ENCODE measurements at regions not wholly inside any gene's neighbourhood (a gene's known extent, or its start where the extent isn't known, plus 50 kb on each side); places are given as distances from the start of the nearest gene placed in this dataset.
"Not testable (repeated sequence)": the region's sequence is repeated elsewhere in the genome, so short reads cannot be mapped to it uniquely, and the experiment has no call there.

DNA sequence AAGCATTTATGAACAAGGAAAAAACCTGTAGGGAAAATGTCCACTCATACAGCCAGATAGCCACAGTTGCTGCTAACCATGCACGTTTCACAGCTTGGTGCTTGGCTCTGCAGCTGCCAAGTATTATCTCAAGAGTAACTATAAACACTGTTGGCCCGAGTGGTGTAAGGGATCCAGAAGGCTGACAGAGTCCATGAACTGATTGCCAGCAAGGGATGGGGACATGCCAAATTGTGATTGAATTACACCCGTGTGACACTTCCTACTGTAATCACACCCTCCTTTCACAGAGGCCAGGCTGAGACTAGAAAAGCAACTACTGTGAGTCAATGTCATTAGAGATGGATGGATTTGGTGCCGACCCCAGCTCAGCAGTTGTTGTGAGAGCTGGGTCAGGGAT lies 223.9 kb upstream of the ANKRD50 start:
- no peak for DNase-seq

DNA sequence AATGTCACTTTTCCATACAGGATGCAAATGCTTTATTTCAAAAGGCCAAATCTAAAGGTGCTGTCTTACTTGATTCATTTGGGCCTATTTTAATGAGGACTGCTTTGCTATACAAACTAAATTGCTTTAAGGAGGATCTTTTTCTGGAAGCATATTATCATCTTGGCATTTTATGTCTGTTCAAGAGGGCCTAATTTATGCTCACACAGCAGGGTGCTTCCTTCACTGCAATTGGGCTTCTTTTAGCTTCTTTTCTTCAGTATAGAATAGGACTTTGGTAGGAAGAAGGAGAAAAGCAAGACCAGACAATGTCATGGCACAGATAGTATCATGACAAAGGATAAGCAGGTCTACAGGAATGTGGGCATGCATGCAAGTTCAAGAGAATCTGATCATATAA lies 222.4 kb upstream of the ANKRD50 start:
- no peak for DNase-seq

DNA sequence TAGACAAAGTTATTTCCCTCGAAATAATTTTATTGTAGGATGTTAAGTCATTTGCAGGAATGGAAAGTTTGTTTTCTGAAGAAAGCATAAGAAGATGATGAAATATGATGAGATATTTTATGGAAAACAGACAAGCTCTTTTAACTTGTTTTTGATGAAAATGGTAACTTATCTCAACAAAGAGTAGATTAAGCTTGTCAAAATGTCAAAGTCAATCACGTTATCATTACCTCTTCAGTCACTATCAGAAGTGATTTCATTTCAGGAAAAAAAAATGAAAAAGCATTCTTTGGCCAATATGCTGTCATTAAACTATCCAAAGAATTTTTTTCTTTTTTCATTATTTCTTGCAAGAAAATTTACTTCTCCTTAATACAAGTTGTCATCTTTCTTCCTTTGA lies 221.0 kb upstream of the ANKRD50 start:
- DNase-seq, result no peak

- DNase-seq, result no peak
Measured at GRCh38 chr4:124932447-124932846, 219.9 kb upstream of the ANKRD50 start.

GRCh38 chr4:124931050-124931449 lies 218.5 kb upstream of the ANKRD50 start:
- DNase-seq, result no peak

GRCh38 chr4:124922748-124923147 lies 210.2 kb upstream of the ANKRD50 start:
- DNase-seq, result not testable (repeated sequence)

DNA sequence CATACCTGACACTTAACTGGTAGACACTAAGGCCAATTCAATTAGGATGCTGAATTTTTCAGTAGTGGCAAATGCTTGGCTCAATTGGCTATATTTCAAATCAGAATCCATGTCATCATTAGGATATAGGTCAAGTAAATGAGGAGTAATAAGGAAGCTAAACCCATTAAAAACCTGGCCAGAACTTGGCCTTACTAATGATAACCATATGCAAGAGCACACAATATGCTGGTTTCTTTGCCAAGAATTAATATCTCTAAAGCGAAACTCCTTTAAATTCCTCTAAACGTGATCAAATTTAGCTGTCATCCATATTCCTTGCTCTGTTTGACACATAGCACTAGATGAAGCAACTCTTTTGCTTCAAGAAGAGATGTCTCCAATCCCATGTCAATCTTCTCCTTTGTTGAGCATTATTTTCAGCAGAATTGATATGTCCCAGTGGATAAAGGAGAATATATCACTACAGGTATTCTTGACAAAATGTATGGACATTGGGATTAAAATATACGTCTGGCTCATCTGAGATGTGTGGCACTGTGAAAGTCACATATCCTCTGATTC lies 206.1 kb upstream of the ANKRD50 start:
- DNase-seq, result no peak

DNA sequence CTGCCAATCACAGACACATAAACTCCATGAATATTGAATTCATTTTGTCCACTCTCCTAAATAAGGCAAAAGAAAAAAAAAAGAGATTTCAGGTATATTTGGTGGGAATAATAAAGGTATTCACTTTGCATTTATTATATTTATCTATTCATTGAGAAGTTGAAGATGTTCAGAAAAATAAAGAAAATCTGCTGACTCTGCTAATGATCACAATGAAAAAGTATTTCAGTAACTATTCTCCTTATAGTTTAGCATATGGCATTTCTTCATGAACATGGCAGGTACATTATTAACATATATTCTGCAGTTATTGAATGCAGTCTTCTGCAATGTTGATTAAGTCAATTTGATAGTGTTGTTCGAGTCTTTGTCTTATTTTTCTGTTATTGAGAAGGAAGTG lies 202.5 kb upstream of the ANKRD50 start:
- no peak for DNase-seq

DNA sequence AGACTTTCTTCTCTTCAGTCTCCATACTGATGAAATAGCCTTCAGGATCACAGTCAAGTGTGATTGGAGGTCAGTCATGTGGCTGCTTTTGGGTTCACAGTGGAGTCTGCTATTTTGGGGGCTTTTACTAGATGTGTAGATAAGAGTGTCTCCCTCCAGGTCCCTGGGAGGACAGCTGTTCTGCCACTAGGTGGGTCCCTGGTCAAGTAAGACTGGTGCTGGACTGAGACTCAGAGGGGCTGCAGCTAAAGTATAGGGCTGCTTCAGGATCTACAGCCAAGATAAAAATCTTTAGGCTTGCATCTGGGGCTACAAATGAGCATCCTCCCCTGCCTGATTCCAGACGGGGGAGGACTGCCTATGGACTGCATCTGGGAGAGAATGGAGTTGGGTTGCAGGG lies 200.7 kb upstream of the ANKRD50 start:
- no peak for DNase-seq

DNA sequence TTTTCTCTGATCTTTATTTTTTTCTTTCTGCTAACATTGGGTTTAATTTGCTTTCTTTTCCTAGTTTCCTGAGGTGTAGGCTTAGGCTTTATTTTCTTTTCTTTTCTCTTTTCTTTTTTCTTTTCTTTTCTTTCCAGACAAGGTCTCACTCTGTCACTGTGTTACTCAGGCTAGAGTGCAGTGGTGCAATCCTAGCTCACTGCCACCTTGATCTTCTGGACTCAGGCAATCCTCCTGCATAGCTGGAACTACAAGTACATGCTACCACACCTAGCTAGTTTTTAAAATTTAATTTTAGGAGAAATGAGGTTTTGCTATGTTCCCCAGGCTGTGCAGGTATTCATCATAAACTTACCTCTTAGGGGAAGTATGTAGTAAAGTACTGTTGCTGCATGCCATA lies 197.8 kb upstream of the ANKRD50 start:
- DNase-seq, result no peak

DNA sequence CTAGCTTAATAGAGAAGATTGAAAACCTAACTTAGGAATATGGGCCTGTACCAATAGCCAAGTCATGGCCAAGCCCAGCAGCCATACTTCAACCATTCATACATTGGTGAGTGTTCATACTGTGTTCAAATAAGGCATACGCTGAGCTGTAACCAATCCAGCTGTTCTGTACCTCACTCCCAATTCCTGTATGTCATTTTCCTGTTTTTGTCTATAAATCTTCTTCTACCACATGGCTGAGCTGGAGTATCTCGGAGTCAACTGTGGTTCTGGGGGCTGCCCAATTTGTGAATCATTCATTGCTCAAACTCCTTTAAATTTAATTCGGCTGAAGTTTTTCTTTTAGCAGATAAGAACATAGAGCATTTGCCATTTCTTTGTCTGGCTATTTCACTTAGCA lies 195.3 kb upstream of the ANKRD50 start:
- no peak for DNase-seq

DNA sequence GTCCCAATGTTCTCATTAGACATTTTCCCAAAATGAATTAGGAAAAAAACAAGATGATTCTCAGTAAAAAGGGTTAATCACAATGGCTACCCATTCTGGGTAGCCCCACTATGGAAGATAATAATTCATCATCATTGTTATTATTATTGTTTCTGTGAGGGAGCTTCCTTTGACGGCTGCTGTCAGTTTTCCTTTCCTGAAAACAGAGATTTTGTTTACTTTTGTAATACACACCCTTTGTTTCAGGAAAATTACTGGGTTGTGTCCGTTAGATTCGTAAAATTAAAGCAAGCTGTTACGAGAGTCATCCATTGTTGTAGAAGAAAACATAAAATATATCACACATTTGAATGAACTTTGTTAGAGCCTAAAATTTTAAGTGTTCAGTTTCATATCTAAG lies 192.9 kb upstream of the ANKRD50 start:
- DNase-seq, result no peak

DNA sequence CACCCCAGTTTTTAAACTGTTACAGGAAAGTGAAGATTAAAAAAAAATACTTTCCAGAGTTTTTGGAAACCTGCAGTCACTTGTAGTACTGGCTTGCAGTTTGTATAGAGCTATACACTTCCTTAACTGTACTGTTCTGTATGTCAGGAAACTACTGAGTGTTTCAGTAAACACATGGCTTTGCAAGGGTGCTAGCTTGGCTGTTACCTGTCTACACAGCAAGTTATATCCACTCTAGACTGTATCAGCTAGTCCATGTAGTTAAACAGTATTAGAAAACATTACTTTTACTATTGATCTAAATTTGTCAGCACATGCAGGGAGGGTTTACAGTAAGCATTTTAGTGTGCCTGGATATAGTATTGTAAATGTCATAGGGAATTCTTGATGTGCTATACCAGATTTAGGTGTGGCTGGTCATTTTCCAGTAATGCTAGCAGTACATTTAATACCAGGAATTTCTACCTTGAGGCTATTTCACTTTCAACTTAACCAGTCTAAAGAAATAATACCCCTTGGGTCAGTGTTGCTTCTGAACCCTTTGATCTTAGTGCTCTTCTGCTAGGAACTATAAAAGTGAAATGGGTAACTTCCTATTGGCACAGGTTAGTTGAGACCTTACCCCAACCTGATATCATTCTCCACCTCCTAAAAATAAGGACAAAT lies 192.3 kb upstream of the ANKRD50 start:
- no peak for DNase-seq

- no peak for DNase-seq
Measured at GRCh38 chr4:124903995-124904722, 191.6 kb upstream of the ANKRD50 start.

DNA sequence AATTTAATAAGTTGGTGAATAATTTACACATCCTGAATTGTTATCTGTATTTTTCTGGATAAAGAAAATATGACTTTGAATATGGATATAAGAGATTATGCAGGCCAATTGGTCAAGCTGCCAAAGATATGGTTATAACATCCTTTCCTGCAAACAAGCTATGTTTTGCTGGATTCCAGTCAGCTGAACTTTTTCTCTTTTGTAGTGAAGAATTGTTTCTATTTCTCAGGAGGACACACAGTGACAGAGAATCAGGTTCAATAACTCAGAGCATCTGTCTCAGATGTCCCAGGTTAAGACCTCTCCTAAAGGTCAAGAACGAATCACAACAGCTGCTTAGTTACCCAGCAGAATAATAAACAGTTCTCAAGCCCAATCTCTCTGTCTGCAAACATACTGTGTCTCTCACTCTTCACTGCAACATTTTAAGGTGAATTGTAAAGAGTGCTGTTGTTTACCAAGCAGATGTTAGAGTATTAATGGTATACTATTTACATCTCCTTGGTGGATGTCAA lies 189.5 kb upstream of the ANKRD50 start:
- no peak for DNase-seq

DNA sequence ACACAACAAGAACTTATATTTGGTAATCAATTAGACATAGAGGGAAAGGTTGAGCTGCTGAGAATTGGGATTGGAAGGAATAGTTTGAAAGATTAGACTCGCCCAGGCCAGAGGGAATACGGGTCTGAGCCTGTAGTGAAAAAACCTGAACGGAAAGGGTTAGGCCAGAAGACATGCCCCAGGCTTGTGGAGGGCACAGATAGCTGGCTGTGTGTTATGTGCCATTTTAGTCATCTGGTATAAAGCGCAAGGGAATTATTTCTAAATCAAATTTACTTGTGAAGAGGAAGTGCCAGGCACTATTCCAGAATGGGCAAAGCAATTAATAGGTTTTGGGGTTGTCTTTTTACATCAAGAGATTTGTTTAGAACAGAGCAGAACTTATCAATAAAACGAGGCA lies 187.5 kb upstream of the ANKRD50 start:
- DNase-seq, result no peak

DNA sequence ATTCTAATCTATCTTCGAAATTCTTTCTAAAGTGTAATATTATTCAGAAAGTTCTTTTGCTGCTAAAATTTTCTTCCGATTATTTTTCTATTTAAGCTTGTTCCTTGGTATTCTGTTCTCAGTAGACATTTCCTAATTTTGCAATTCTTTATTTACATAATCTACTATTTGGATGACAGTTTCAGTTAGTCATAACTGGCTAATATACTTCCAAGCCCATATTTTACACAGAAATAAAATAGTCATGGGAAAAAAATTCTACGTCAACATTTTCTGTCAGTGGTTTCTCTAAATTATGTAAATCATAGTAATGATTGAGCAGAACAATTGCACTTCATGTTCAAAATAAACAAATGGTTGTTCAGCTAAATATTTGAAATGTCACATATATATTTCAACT lies 178.0 kb upstream of the ANKRD50 start:
- no peak for DNase-seq

GRCh38 chr4:124887739-124888138 lies 175.2 kb upstream of the ANKRD50 start:
- DNase-seq, result no peak

GRCh38 chr4:124884316-124884715 lies 171.8 kb upstream of the ANKRD50 start:
- DNase-seq, result no peak

DNA sequence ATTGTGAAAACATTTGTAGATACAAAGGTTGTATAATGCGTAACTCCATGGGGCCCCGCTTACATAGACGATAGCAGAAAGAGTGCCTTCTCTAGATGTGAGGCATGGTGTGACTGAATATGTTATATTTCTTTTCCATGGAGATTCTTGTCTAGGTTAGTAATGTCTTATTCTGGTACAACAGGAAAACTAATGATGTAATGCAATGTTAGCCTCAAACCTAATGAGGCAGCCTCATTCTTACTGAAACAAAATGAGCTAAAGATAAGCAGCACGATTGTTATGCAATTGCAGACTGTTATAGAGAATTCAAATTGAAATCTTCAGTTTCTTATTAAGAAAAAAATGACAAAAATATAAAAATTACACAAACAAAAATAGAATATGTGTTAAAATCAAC lies 171.1 kb upstream of the ANKRD50 start:
- no peak for DNase-seq

DNA sequence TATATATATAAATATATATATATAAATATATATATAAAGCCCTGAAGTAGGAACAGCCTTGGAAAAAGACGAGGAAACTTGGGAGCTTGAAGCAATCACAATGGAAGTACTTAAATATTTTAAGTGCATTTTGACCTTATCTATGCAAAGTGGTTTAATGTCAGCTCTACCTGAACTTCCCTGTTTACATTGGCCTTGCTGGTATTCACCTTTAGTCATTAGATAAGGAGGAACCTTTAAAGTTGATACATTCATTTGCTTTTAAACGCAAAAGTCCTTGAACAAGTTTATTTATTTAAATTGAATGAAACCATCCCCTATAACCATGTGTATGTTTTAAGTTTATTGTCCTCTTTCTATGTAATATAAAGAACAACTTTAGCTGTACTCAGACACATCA lies 166.7 kb upstream of the ANKRD50 start:
- DNase-seq, result no peak

DNA sequence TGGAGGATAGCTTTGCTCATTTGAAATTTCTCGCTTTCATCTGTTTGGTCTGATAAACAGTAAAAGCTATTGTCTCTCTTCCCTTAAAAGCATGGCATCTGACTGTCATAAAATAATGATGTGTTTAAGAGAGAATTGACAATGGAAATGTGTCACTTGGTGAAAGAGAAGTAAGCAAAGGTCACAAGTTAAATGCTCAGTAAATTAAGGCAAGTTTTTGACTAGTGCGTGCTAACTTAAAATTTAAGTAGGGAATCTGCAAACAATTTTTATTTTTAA lies 161.6 kb upstream of the ANKRD50 start:
- no peak for DNase-seq

DNA sequence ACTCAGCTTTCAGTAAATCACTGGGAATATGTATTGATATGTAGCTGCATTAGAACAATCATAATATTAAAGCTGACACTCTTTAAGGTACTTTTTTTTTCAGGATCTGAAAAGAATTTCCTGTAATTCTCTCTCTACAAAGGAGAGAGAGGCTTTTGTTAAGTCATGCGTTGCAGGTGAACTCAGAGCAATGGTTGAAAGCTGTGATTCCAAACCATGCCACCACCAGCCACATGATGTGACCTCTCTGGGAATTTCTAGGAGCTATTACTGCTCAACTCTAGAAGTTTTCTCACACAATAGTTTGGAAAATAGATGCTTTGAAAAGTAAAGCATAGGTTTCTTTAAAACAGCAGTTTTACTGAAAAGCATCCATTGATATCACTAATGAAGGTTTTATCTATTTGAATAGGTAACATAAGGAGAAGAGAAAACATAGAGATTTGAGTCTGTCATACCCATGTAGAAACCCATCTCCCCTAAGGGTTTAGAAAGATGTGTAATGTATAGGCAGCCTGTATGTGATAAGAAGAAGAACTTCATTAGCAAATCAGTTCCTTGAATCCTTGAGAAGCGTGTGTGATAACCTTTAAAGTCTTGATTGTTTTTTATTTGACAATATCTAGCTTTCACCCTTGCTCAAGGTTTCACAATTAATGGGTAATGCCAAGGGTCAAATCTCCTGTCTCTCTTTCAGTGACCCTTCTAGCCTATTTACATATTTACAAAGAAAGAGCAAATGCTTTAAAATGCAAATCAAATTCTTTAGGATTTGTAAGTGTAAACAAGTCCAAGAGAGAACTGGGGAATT lies 161.0 kb upstream of the ANKRD50 start:
- no peak for DNase-seq

DNA sequence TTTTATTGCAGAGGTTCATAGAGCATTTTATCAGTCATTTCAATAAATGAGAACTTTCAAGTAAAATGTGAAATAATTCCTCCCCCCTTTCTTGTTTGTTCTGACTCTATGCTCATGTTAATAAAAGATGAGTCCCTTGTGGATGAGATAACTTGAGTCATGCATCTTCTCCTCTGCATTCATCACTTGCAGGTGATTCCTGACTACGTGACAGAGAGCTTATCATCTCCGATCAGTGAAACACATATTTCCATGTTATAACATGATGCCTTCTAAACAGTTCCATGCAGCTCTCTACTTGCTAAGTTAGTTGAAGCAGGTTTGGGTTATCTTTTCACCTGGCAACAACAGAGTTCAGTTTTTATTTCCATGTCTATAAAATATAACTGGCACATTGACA lies 160.1 kb upstream of the ANKRD50 start:
- DNase-seq, result no peak

Measured in midbrain (tissue), 1 donor.